HG03175 (cell line): ENCODE measurements at regions not wholly inside any gene's neighbourhood (a gene's known extent, or its start where the extent isn't known, plus 50 kb on each side); places are given as distances from the start of the nearest gene placed in this dataset.

Experiments
- ATAC-seq: cut with Tn5 transposase; IDR thresholded peaks from one replicate; pipeline ENCODE4 v1.9.1; 2021; ENCODE audit warnings: mild to moderate bottlenecking, moderate library complexity; ENCODE audit not compliant: unreplicated experiment

- no peak for ATAC-seq
Measured at GRCh38 chr22:49571326-49571725, 256.3 kb downstream of the BRD1 start.

- no peak for ATAC-seq
Measured at GRCh38 chr22:49570032-49570848, 257.4 kb downstream of the BRD1 start.

- ATAC-seq, result no peak
Measured at GRCh38 chr22:49569286-49570031, 258.2 kb downstream of the BRD1 start.

- ATAC-seq, result no peak
Measured at GRCh38 chr22:49568751-49569285, 258.9 kb downstream of the BRD1 start.

- ATAC-seq, result no peak
Measured at GRCh38 chr22:49567899-49568750, 259.5 kb downstream of the BRD1 start.

GRCh38 chr22:49566693-49567092 lies 261.0 kb downstream of the BRD1 start:
- ATAC-seq, result no peak

GRCh38 chr22:49566141-49566541 lies 261.5 kb downstream of the BRD1 start:
- ATAC-seq, result no peak

GRCh38 chr22:49565516-49565855 lies 262.2 kb downstream of the BRD1 start:
- no peak for ATAC-seq

- no peak for ATAC-seq
Measured at GRCh38 chr22:49564666-49565515, 262.8 kb downstream of the BRD1 start.

- ATAC-seq, result no peak
Measured at GRCh38 chr22:49564054-49564453, 263.6 kb downstream of the BRD1 start.

- ATAC-seq, result no peak
Measured at GRCh38 chr22:49562685-49563249, 264.9 kb downstream of the BRD1 start.

GRCh38 chr22:49561976-49562375 lies 265.7 kb downstream of the BRD1 start:
- ATAC-seq, result no peak

GRCh38 chr22:49561338-49561737 lies 266.3 kb downstream of the BRD1 start:
- ATAC-seq, result no peak

GRCh38 chr22:49555526-49555925 lies 272.1 kb downstream of the BRD1 start:
- no peak for ATAC-seq

GRCh38 chr22:49554741-49555140 lies 272.9 kb downstream of the BRD1 start:
- no peak for ATAC-seq

- ATAC-seq, result no peak
Measured at GRCh38 chr22:49554296-49554625, 273.4 kb downstream of the BRD1 start.

- ATAC-seq, result no peak
Measured at GRCh38 chr22:49553518-49554295, 274.0 kb downstream of the BRD1 start.

- ATAC-seq, result no peak
Measured at GRCh38 chr22:49553076-49553475, 274.6 kb downstream of the BRD1 start.

- ATAC-seq, result no peak
Measured at GRCh38 chr22:49551897-49552614, 275.6 kb downstream of the BRD1 start.
